ENCODE measurements at regions not wholly inside any gene's neighbourhood (a gene's known extent, or its start where the extent isn't known, plus 50 kb on each side); places are given as distances from the start of the nearest gene placed in this dataset.

DNA sequence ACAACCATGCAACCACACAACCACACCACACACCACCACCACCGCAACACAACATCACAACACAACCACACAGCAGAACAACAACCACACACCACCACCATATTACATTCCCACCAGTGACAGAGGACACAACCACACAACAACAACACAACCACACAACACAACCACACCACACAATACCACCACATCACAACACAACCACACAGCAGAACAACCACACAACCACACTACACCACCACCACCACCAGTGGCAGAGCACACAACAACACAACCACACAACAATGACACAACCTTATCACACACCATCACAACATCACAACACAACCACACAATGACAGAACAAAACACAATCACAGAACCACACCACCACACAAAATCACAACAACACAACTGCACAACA, 313.0 kb upstream of the MYT1L start:
- TF ChIP-seq, protein P1, sequence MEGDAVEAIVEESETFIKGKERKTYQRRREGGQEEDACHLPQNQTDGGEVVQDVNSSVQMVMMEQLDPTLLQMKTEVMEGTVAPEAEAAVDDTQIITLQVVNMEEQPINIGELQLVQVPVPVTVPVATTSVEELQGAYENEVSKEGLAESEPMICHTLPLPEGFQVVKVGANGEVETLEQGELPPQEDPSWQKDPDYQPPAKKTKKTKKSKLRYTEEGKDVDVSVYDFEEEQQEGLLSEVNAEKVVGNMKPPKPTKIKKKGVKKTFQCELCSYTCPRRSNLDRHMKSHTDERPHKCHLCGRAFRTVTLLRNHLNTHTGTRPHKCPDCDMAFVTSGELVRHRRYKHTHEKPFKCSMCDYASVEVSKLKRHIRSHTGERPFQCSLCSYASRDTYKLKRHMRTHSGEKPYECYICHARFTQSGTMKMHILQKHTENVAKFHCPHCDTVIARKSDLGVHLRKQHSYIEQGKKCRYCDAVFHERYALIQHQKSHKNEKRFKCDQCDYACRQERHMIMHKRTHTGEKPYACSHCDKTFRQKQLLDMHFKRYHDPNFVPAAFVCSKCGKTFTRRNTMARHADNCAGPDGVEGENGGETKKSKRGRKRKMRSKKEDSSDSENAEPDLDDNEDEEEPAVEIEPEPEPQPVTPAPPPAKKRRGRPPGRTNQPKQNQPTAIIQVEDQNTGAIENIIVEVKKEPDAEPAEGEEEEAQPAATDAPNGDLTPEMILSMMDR (conservative IDR thresholded peaks at IDR 0.05 in 1 of 2, IDR thresholded peaks at IDR 0.05 in 1 of 2; ENCODE audit: low read depth in 1 of 2, low read length in 2 of 2): no peak
- no peak for TF ChIP-seq EZH2 (IDR thresholded peaks at IDR 0.05; ENCODE audit: low read length, missing control alignments)

Measured in fibroblast of lung (primary cell).